Nephron (organoid): ENCODE measurements at regions not wholly inside any gene's neighbourhood (a gene's known extent, or its start where the extent isn't known, plus 50 kb on each side); places are given as distances from the start of the nearest gene placed in this dataset.

Experiments used
- H3K27ac Mint-ChIP-seq, 3 experiments: 2 replicates each; pipeline ENCODE4 v1.8.0; 2020; ENCODE audit warnings: mixed read lengths in 3 of 3, mild to moderate bottlenecking in 2 of 3, moderate library complexity in 1 of 3
- H3K27me3 Mint-ChIP-seq: 2 replicates; pipeline ENCODE4 v1.8.0; 2021; ENCODE audit warnings: low read depth, mild to moderate bottlenecking, moderate library complexity, mixed read lengths
- H3K36me3 Mint-ChIP-seq: 2 replicates; pipeline ENCODE4 v1.8.0; 2020; ENCODE audit warnings: low read depth, mixed read lengths
- H3K4me1 Mint-ChIP-seq: 2 replicates; pipeline ENCODE4 v1.8.0; 2020; ENCODE audit warnings: mixed read lengths
- H3K4me3 Mint-ChIP-seq, 3 experiments: 2 replicates each; pipeline ENCODE4 v1.8.0; 2020; ENCODE audit warnings: mild to moderate bottlenecking in 3 of 3, mixed read lengths in 3 of 3, moderate library complexity in 2 of 3
- H3K9me3 Mint-ChIP-seq: 2 replicates; pipeline ENCODE4 v1.8.0; 2020; ENCODE audit warnings: mixed read lengths
- CTCF ChIP-seq, 3 experiments: fragments of 200-600 bp; sonication (generic); IDR thresholded peaks; one replicate each; pipeline ENCODE4 v1.5.0; 2021; ENCODE audit warnings: antibody characterized with exemption in 3 of 3; ENCODE audit not compliant: unreplicated experiment in 3 of 3

- no peak for TF ChIP-seq CTCF (IDR thresholded peaks at IDR 0.05; ENCODE audit: unreplicated experiment in 3 of 3)
These were observed 113.5 kb upstream of the EGLN3 start for GRCh38 chr14:34064349-34064748.

DNA sequence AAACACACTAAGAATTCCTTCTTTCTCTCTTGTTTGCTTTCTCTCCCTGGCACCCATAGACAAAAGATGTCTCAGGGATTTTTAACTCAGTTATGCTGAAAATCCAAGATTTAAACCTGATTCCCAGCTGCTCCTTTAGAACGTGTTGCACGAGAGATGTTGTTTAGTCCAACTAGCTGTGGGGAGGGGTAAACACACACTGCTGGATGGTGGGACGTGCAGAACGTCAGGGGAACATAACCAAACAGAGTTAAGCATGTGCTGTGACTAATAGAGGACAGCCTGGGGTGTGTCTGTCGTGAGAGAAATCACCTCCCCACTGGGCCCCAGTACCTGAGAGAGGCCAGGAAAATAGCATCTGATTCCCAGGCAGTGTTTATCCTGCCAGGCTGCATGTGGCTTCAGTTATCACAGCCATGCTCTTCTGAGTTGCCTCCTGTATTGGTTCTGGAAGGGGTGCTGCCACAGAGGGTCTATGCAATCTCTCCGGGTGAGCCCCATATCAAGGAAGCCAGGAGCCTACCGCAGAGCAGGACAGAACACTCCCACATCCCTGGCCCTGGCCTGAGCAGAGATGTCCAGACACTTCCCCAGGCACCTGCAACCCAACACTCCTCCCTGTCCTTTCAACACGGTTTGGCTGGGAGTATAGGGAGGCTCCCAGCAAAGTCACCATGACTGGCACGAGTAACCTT, 112.7 kb upstream of the EGLN3 start:
- Mint-ChIP-seq H3K4me1 (peaks cover 39% of the 10 kb centered on the region), H3K4me3 (peak overlapping the region in 1 of 3 experiments; percentile 37), H3K27ac (peak overlapping the region in 2 of 3 experiments; percentile 48 to 52), H3K36me3 (no peaks in the 10 kb centered on the region), H3K27me3 (peaks cover 4% of the 10 kb centered on the region), H3K9me3 (no peaks in the 10 kb centered on the region)
- TF ChIP-seq CTCF (IDR thresholded peaks at IDR 0.05; ENCODE audit: unreplicated experiment in 3 of 3): no peak

More at GRCh38 chr14:34064349-34064748, 113.5 kb upstream of the EGLN3 start:
- Mint-ChIP-seq H3K36me3 (no peaks in the 10 kb centered on the region), H3K4me1 (peaks cover 33% of the 10 kb centered on the region), H3K4me3 (peak overlapping the region in 1 of 3 experiments; percentile 37), H3K27me3 (no peaks in the 10 kb centered on the region), H3K9me3 (no peaks in the 10 kb centered on the region), H3K27ac (peak overlapping the region in 1 of 3 experiments; percentile 52)

DNA sequence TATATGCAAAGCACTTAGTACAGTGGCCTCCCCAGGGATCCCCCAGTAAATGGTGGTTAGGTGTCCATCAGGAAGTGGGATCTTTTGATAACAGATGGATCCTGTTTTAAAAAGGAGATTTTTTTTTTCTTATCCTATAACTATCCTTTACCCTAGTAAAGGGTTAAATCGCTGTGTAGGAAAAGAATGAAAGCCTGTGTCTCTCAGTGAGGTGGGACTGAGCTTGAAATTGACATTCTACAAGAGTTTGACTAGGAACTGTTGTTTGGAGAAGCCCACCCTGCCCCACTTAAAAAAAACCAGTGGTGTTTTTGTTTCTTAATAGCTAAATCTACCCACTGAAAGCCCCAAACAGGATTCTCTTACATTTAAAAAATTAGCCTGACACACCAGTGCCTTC, 112.2 kb upstream of the EGLN3 start:
- Mint-ChIP-seq H3K27ac (peak overlapping the region in 2 of 3 experiments; percentile 48 to 52), H3K4me3 (peak overlapping the region in 1 of 3 experiments; percentile 34), H3K9me3 (no peaks in the 10 kb centered on the region), H3K27me3 (peaks cover 4% of the 10 kb centered on the region), H3K36me3 (no peaks in the 10 kb centered on the region), H3K4me1 (peaks cover 39% of the 10 kb centered on the region)
- no peak for TF ChIP-seq CTCF (IDR thresholded peaks at IDR 0.05; ENCODE audit: unreplicated experiment in 3 of 3)

DNA sequence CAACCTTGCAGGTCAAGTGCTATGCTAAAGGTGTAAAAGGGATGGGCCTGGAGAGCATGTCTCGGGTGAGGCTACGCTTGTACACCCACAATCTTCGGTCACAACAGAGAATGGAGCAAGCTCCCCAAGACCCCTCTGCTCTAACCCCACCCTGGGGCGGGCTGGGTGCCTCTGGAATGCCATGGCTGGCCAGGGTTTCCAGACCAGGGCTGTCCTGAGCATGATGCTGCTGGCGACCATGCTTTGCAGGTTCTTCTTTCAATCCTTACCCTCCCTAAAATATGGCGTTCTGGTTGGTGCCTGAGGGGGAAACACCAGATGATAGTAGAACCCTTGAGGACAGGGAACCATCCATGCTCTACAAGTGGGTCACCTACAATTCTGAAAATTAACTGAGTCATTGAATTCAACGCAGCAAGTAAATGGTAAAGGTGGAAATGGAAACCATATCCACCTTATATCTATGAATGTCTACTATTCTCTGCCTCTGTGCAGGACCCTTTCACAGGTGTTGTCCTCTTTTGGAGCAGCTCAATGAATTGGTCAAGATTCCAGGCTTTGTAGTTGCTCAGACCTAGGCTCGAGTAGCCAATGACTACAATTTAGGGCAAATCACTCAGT, 111.6 kb upstream of the EGLN3 start:
- Mint-ChIP-seq H3K9me3 (no peaks in the 10 kb centered on the region), H3K36me3 (no peaks in the 10 kb centered on the region)

GRCh38 chr14:34060651-34060999, 109.8 kb upstream of the EGLN3 start:
- H3K9me3 Mint-ChIP-seq: no peaks in the 10 kb centered on the region
- peak overlapping the region; percentile 87 to 90 (median 88) for H3K4me3 Mint-ChIP-seq
- H3K27me3 Mint-ChIP-seq: peaks cover 4% of the 10 kb centered on the region
- H3K27ac Mint-ChIP-seq: peak overlapping the region; percentile 25 to 79 (median 43)
- no peak for TF ChIP-seq CTCF (IDR thresholded peaks at IDR 0.05; ENCODE audit: unreplicated experiment in 3 of 3)
- no peaks in the 10 kb centered on the region for H3K36me3 Mint-ChIP-seq
- peaks cover 42% of the 10 kb centered on the region for H3K4me1 Mint-ChIP-seq

More for the DNA sequence above, 111.6 kb upstream of the EGLN3 start:
- H3K4me1 Mint-ChIP-seq: peaks cover 39% of the 10 kb centered on the region
- peaks cover 4% of the 10 kb centered on the region for H3K27me3 Mint-ChIP-seq
- TF ChIP-seq CTCF (IDR thresholded peaks at IDR 0.05; ENCODE audit: unreplicated experiment in 3 of 3): no peak
- no peak overlapping the region for H3K4me3 Mint-ChIP-seq
- no peak overlapping the region for H3K27ac Mint-ChIP-seq
